HAP-1 (cell line): ENCODE measurements at regions not wholly inside any gene's neighbourhood (a gene's known extent, or its start where the extent isn't known, plus 50 kb on each side); places are given as distances from the start of the nearest gene placed in this dataset.

ENCODE experiments used
- DNase-seq, 2 experiments: peaks; one replicate each; pipeline ENCODE4 v3.0.0-alpha.2; 2016 to 2020; ENCODE audit warnings: low spot score in 2 of 2
- H3K27me3 ChIP-seq: fragments of 250-450 bp; sonication (Bioruptor Pico); 2 replicates; pipeline ENCODE4 v1.5.1; 2020; ENCODE audit warnings: low read depth, mild to moderate bottlenecking, moderate library complexity
- H3K36me3 ChIP-seq: fragments of 250-450 bp; sonication (Bioruptor Pico); replicated peaks from 2 replicates; pipeline ENCODE4 v1.5.1; 2020; ENCODE audit warnings: mild to moderate bottlenecking
- H3K4me1 ChIP-seq: fragments of 250-450 bp; sonication (Bioruptor Pico); 2 replicates; pipeline ENCODE4 v1.5.1; 2020; ENCODE audit warnings: mild to moderate bottlenecking
- H3K4me3 ChIP-seq: fragments of 250-450 bp; sonication (Bioruptor Pico); 2 replicates; pipeline ENCODE4 v1.5.1; 2020; ENCODE audit warnings: mild to moderate bottlenecking, moderate library complexity
- H3K9me3 ChIP-seq: fragments of 250-450 bp; sonication (Bioruptor Pico); 2 replicates; pipeline ENCODE4 v1.5.1; 2020; ENCODE audit warnings: mild to moderate bottlenecking, moderate library complexity
- in situ Hi-C: fragments of 300-500 bp; cut with MboI; formaldehyde crosslinking; loops from 3 replicates; pipeline ENCODE4 v1.14.3; 2020; ENCODE audit warnings: low sequenced_read_pairs, inconsistent platforms, mixed read lengths

- H3K4me3 ChIP-seq = no peak overlapping the region
- H3K27me3 ChIP-seq = no peaks in the 10 kb centered on the region
- no peaks in the 10 kb centered on the region for H3K9me3 ChIP-seq
- DNase-seq = no peak
- no peaks in the 10 kb centered on the region for H3K36me3 ChIP-seq
- H3K4me1 ChIP-seq = no peaks in the 10 kb centered on the region
- in situ Hi-C loops = no loop called here
These were observed 252.1 kb upstream of the CCNG1 start for GRCh38 chr5:163185315-163185714.

GRCh38 chr5:163189023-163189553, 248.3 kb upstream of the CCNG1 start:
- Histone ChIP-seq H3K4me3 (no peak overlapping the region), H3K36me3 (no peaks in the 10 kb centered on the region), H3K4me1 (no peaks in the 10 kb centered on the region), H3K27me3 (no peaks in the 10 kb centered on the region), H3K9me3 (no peaks in the 10 kb centered on the region)
- DNase-seq = no peak
- in situ Hi-C loops = no loop called here

GRCh38 chr5:163190283-163190682, 247.1 kb upstream of the CCNG1 start:
- Histone ChIP-seq H3K36me3 (no peaks in the 10 kb centered on the region), H3K9me3 (no peaks in the 10 kb centered on the region), H3K4me1 (no peaks in the 10 kb centered on the region), H3K27me3 (no peaks in the 10 kb centered on the region), H3K4me3 (no peak overlapping the region)
- no peak for DNase-seq
- in situ Hi-C loops = no loop called here

- Histone ChIP-seq H3K27me3 (no peaks in the 10 kb centered on the region), H3K4me1 (no peaks in the 10 kb centered on the region), H3K9me3 (no peaks in the 10 kb centered on the region), H3K4me3 (no peak overlapping the region), H3K36me3 (no peaks in the 10 kb centered on the region)
- in situ Hi-C loops = no loop called here
- DNase-seq = no peak
These were observed 246.6 kb upstream of the CCNG1 start for GRCh38 chr5:163190784-163191183.

- Histone ChIP-seq H3K9me3 (no peaks in the 10 kb centered on the region), H3K27me3 (no peaks in the 10 kb centered on the region), H3K4me1 (no peaks in the 10 kb centered on the region), H3K36me3 (no peaks in the 10 kb centered on the region), H3K4me3 (no peak overlapping the region)
- in situ Hi-C loops = no loop called here
- DNase-seq = no peak
These were observed 243.5 kb upstream of the CCNG1 start for GRCh38 chr5:163193886-163194285.

DNA sequence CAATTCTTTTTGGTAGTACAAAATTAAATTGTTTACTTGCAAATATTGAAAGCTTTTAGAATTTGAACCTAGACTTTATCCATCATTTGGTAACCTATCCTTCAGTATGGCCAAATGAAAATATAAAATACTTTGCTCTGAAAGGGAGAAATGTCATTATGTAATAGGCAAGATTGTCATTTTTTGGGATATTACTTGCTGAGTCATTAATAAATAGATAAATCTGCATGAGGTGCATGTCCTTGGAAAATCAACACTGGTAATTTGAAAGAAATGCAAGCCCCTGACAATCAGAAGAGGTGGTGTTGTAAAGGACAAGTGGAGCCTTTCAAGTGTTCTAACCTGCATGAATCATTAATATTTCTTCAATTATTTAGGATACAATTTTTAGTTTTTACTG, 231.8 kb upstream of the CCNG1 start:
- no peaks in the 10 kb centered on the region for H3K27me3 ChIP-seq
- H3K9me3 ChIP-seq = no peaks in the 10 kb centered on the region
- no peaks in the 10 kb centered on the region for H3K4me1 ChIP-seq
- in situ Hi-C loops = no loop called here
- DNase-seq = no peak
- no peak overlapping the region for H3K4me3 ChIP-seq
- H3K36me3 ChIP-seq = no peaks in the 10 kb centered on the region

DNA sequence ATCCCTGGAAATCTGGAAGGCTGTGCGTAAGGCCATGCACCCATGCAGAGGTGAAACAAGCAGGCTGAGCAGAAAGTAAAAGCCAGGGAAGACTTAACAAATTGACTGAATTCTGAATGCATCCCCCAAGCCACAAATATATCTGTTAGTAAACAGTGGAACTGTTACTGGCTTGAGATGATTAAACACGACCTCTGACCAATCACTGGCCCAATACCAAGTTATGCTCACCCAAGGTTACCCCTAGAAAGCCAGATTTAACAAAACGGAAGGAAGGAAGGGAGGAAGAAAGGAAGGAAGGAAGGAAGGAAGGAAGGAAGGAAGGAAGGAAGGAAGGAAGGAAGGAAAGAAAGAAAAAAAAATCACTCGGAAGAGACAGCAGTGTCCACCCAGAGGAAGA, 215.8 kb upstream of the CCNG1 start:
- no peaks in the 10 kb centered on the region for H3K9me3 ChIP-seq
- no peaks in the 10 kb centered on the region for H3K27me3 ChIP-seq
- H3K4me3 ChIP-seq = no peak overlapping the region
- H3K36me3 ChIP-seq = no peaks in the 10 kb centered on the region
- no peak for DNase-seq
- in situ Hi-C loops = no loop called here
- H3K4me1 ChIP-seq = no peaks in the 10 kb centered on the region

DNA sequence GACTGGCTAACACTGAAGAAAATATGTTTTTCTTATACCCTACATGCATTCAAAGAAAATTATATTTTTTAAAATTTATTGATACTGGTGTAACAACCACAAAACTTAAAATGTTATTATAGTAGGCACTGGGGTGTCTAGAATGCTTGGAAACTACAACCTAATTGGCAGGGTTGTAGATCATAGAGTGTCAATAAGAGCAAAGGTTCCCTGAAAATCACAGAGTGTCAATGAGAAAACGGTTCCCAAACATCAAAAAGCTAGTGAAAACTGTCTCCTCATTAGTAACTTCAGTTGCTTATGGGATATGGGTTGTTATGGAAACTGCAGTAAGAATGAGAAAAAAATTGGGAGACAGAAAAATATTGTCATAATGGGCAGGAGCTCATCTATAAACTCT, 214.4 kb upstream of the CCNG1 start:
- no peak for DNase-seq
- Histone ChIP-seq H3K4me3 (no peak overlapping the region), H3K27me3 (no peaks in the 10 kb centered on the region), H3K4me1 (peaks cover 2% of the 10 kb centered on the region; the same call in 1 of the 2 replicates), H3K9me3 (no peaks in the 10 kb centered on the region), H3K36me3 (no peaks in the 10 kb centered on the region)
- in situ Hi-C loops = no loop called here

DNA sequence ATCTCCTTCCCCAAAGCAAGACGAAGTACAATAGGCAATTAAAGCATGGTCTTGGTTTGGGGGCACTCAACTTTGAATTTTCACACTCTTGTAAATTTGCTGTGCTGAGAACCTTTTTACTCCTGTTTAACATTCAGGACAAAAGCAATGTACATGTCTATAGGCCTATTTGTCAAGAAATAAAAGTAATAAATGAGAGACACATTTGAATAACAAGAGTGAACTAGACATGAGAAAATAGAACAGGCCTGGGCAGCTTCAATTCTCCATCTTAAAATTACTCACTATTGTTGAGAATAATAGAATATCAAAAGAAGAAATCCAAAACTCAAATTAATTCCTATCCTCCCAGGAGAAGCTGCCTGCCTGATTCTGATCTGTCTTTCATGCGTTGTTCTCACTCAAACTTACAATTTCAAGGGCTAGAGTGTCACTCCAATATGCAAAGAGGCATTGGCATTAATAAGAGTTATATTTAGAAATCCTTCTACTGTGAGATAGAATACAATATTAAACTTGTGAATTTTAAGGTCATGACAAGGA, 192.9 kb upstream of the CCNG1 start:
- Histone ChIP-seq H3K9me3 (no peaks in the 10 kb centered on the region), H3K27me3 (no peaks in the 10 kb centered on the region), H3K4me1 (peaks cover 35% of the 10 kb centered on the region), H3K4me3 (no peak overlapping the region), H3K36me3 (no peaks in the 10 kb centered on the region)
- in situ Hi-C loops = no loop called here
- DNase-seq = peak; percentile 56 to 98

- H3K4me3 ChIP-seq = no peak overlapping the region
- peak in 1 of 2 experiments; percentile 27 for DNase-seq
- H3K9me3 ChIP-seq = no peaks in the 10 kb centered on the region
- peaks cover 35% of the 10 kb centered on the region for H3K4me1 ChIP-seq
- no peaks in the 10 kb centered on the region for H3K27me3 ChIP-seq
- in situ Hi-C loops = no loop called here
- H3K36me3 ChIP-seq = no peaks in the 10 kb centered on the region
These were observed 191.8 kb upstream of the CCNG1 start for GRCh38 chr5:163245584-163245983.

- in situ Hi-C loops = no loop called here
- H3K4me3 ChIP-seq = no peak overlapping the region
These were observed 189.1 kb upstream of the CCNG1 start for GRCh38 chr5:163248333-163248732.

GRCh38 chr5:163248871-163249270, 188.5 kb upstream of the CCNG1 start:
- no peak overlapping the region for H3K4me3 ChIP-seq
- DNase-seq = no peak
- no peaks in the 10 kb centered on the region for H3K36me3 ChIP-seq
- H3K27me3 ChIP-seq = no peaks in the 10 kb centered on the region
- peaks cover 21% of the 10 kb centered on the region for H3K4me1 ChIP-seq
- in situ Hi-C loops = no loop called here
- H3K9me3 ChIP-seq = no peaks in the 10 kb centered on the region

More at GRCh38 chr5:163248333-163248732, 189.1 kb upstream of the CCNG1 start:
- no peaks in the 10 kb centered on the region for H3K36me3 ChIP-seq
- peaks cover 26% of the 10 kb centered on the region for H3K4me1 ChIP-seq
- no peak for DNase-seq
- no peaks in the 10 kb centered on the region for H3K27me3 ChIP-seq
- H3K9me3 ChIP-seq = no peaks in the 10 kb centered on the region

DNA sequence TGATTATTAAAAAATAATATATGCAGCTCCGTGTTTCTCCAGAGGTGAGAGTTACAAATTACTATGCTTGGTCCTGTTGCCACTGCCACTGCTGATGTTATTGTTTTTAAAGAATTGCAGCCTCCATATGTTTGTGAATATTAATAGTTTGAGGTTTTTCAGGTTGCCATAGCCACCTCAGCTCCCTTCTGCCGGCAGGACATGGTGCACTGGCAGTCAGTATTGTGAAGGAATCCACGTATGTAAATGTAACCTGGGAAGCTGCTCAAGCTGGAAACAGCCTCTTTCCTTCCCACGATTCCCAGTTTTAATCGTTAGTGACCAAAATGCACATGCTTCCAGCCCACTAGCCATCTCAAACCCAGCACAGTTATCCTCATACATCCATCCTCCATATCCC, 184.4 kb upstream of the CCNG1 start:
- no peaks in the 10 kb centered on the region for H3K36me3 ChIP-seq

DNA sequence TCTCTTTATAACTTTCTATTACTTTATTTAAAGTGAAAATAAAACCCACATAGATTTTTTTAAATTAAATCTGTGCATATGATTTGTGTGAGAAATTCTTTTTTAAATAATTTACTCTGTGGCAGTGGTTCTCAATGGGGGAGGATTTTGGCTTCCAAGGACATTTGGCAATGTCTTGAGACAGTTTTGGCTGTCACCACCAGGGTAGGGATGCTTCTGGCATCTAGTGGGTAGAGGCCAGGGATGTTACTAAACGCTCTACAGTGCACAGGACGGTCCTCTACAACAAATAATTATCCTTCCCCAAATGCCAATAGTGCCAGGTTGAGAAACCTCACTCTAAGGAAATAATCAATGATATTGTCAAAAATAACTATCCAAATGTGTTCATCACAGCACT, 177.9 kb upstream of the CCNG1 start:
- Histone ChIP-seq H3K27me3 (no peaks in the 10 kb centered on the region), H3K4me1 (no peaks in the 10 kb centered on the region; the same call in 1 of the 2 replicates), H3K4me3 (no peak overlapping the region), H3K36me3 (no peaks in the 10 kb centered on the region), H3K9me3 (no peaks in the 10 kb centered on the region)
- DNase-seq = no peak
- in situ Hi-C loops = no loop called here

More for the DNA sequence above, 184.4 kb upstream of the CCNG1 start:
- no peak overlapping the region for H3K4me3 ChIP-seq
- H3K9me3 ChIP-seq = no peaks in the 10 kb centered on the region
- no peaks in the 10 kb centered on the region for H3K27me3 ChIP-seq
- no peak for DNase-seq
- no peaks in the 10 kb centered on the region; the same call in 1 of the 2 replicates for H3K4me1 ChIP-seq
- in situ Hi-C loops = no loop called here

DNA sequence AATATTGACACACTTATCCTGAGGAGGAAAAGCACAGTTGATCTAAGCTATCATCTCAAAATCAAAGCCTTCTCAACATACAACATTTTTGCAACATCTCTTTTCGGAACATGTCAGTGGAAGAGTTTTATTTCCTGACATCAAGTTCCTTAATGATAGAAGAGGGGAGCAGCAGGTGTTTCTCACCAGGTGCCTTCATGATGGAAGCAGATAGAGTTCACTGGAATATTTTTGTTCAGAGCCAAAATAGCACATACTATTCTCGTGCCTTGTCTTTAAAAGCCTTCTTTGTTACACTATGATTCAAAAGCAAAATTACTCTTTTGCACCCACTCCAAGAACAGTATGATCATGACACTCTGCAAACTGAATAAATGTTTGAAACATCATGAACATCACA, 176.9 kb upstream of the CCNG1 start:
- H3K4me3 ChIP-seq = no peak overlapping the region
- no peaks in the 10 kb centered on the region for H3K4me1 ChIP-seq
- in situ Hi-C loops = no loop called here
- no peaks in the 10 kb centered on the region for H3K36me3 ChIP-seq
- no peaks in the 10 kb centered on the region for H3K9me3 ChIP-seq
- no peak for DNase-seq
- no peaks in the 10 kb centered on the region for H3K27me3 ChIP-seq
